HEK293T (cell line): ENCODE measurements at regions not wholly inside any gene's neighbourhood (a gene's known extent, or its start where the extent isn't known, plus 50 kb on each side); places are given as distances from the start of the nearest gene placed in this dataset.

Source experiments
- L3MBTL2 ChIP-seq: fragments of 450-650 bp; conservative IDR thresholded peaks from 2 replicates; pipeline ENCODE4 v1.6.1; 2016; ENCODE audit warnings: mild to moderate bottlenecking
- NFRKB ChIP-seq: fragments of 450-650 bp; IDR thresholded peaks from 2 replicates; pipeline ENCODE4 v1.6.1; 2016; ENCODE audit warnings: mild to moderate bottlenecking, moderate library complexity
- SP1 ChIP-seq: fragments of 450-650 bp; IDR thresholded peaks from 2 replicates; pipeline ENCODE4 v1.6.1; 2017
- SUZ12 ChIP-seq: fragments of 450-650 bp; IDR thresholded peaks from 2 replicates; pipeline ENCODE4 v1.6.1; 2016; ENCODE audit warnings: mild to moderate bottlenecking
- ZNF384 ChIP-seq: fragments of 450-650 bp; IDR thresholded peaks from 2 replicates; pipeline ENCODE4 v1.6.1; 2016
- TF ChIP-seq, protein P1 (sequence below): fragments of 450-650 bp; IDR thresholded peaks from 2 replicates; pipeline ENCODE4 v1.6.1; 2016

DNA sequence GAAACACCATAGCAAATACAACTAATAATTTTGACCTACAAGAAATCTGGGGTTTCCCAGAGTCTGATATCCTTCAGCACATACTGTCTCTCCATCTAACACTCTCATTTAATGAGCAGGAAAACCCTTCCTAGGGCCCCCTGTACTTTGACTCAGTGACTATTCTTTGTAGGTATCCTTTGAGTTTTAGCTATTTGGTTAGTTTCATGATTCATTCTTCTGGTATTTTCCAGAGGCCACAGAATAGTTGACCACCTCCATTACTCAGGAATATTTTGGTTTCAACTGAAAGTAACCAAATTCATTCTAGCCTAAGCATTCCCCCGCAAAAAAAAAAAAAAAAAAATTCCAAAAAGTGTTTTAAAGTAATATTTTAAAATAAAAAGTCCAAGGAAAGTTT lies 140.0 kb downstream of the IDS start:
- TF ChIP-seq ZNF384 = no peak
- no peak for TF ChIP-seq SUZ12
- TF ChIP-seq L3MBTL2 = no peak
- TF ChIP-seq, protein P1, sequence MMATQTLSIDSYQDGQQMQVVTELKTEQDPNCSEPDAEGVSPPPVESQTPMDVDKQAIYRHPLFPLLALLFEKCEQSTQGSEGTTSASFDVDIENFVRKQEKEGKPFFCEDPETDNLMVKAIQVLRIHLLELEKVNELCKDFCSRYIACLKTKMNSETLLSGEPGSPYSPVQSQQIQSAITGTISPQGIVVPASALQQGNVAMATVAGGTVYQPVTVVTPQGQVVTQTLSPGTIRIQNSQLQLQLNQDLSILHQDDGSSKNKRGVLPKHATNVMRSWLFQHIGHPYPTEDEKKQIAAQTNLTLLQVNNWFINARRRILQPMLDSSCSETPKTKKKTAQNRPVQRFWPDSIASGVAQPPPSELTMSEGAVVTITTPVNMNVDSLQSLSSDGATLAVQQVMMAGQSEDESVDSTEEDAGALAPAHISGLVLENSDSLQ = no peak
- no peak for TF ChIP-seq NFRKB
- no peak for TF ChIP-seq SP1
